SU-DHL-6 (cell line): ENCODE measurements at regions not wholly inside any gene's neighbourhood (a gene's known extent, or its start where the extent isn't known, plus 50 kb on each side); places are given as distances from the start of the nearest gene placed in this dataset.

Experiments
- H2AFZ ChIP-seq: fragments of 200-600 bp; sonication (generic); 2 replicates; pipeline ENCODE4 v1.6.1; 2014; ENCODE audit warnings: low read depth, mild to moderate bottlenecking, moderate library complexity, mixed read lengths, antibody characterized with exemption, low read length; ENCODE audit not compliant: severe bottlenecking
- H3F3A ChIP-seq: fragments of 200-600 bp; shearing (Covaris generic); 2 replicates; pipeline ENCODE4 v1.6.0; 2016; ENCODE audit warnings: antibody characterized with exemption, mild to moderate bottlenecking; ENCODE audit not compliant: insufficient read depth
- H3K27ac ChIP-seq: fragments of 200-600 bp; sonication (generic); 2 replicates; pipeline ENCODE4 v1.5.1; 2016; ENCODE audit warnings: low read depth, mild to moderate bottlenecking, low read length, moderate library complexity, mixed read lengths
- H3K27me3 ChIP-seq: fragments of 200-600 bp; sonication (generic), shearing (Covaris generic); 2 replicates; pipeline ENCODE4 v1.6.0; 2014; ENCODE audit warnings: mild to moderate bottlenecking, low read length
- H3K36me3 ChIP-seq: fragments of 200-600 bp; sonication (generic); 2 replicates; pipeline ENCODE4 v1.6.1; 2014; ENCODE audit warnings: mild to moderate bottlenecking, low read length, mixed read lengths
- H3K4me2 ChIP-seq: fragments of 300-600, 200-600 bp; shearing (Covaris generic), sonication (generic); 2 replicates; pipeline ENCODE4 v1.6.0; 2014; ENCODE audit warnings: low read length, low read depth, mild to moderate bottlenecking; ENCODE audit not compliant: poor library complexity, severe bottlenecking
- H3K4me3 ChIP-seq: fragments of 200-600 bp; sonication (generic); 2 replicates; pipeline ENCODE4 v1.5.1; 2014; ENCODE audit warnings: antibody characterized with exemption, low read length, mild to moderate bottlenecking, mixed read lengths; ENCODE audit not compliant: insufficient read depth, poor library complexity, severe bottlenecking
- H3K79me2 ChIP-seq: fragments of 200-600 bp; sonication (generic); 2 replicates; pipeline ENCODE4 v1.6.1; 2014; ENCODE audit warnings: mild to moderate bottlenecking, low read length, moderate library complexity; ENCODE audit not compliant: insufficient read depth
- H3K9ac ChIP-seq: fragments of 200-600 bp; sonication (generic); 2 replicates; pipeline ENCODE4 v1.7.0; 2014; ENCODE audit warnings: mild to moderate bottlenecking, low read length
- H3K9me2 ChIP-seq: fragments of 200-600 bp; sonication (generic); replicated peaks from 2 replicates; pipeline ENCODE4 v1.6.1; 2014; ENCODE audit warnings: low read length; ENCODE audit not compliant: insufficient read depth
- H3K9me3 ChIP-seq: fragments of 200-600 bp; sonication (generic); 2 replicates; pipeline ENCODE4 v1.6.1; 2014; ENCODE audit warnings: low read length, mixed read lengths; ENCODE audit not compliant: insufficient read depth
- H4K20me1 ChIP-seq: fragments of 200-600 bp; sonication (generic); 2 replicates; pipeline ENCODE4 v1.6.1; 2014; ENCODE audit warnings: low read depth, mild to moderate bottlenecking, antibody characterized with exemption, low read length, moderate library complexity, mixed read lengths
- CTCF ChIP-seq: fragments of 200-600 bp; sonication (generic); IDR thresholded peaks from one replicate; pipeline ENCODE4 v1.5.1; 2017; ENCODE audit warnings: antibody characterized with exemption, mild to moderate bottlenecking, low read length, moderate library complexity; ENCODE audit not compliant: insufficient read depth, poor library complexity, severe bottlenecking
- EZH2phosphoT487 ChIP-seq: fragments of 200-600 bp; sonication (generic), shearing (Covaris generic); conservative IDR thresholded peaks from 2 replicates; pipeline ENCODE4 v1.6.1; 2018; ENCODE audit warnings: mild to moderate bottlenecking, antibody characterized with exemption, low read length, moderate library complexity, mixed read lengths

- no peaks in the 10 kb centered on the region for H3K79me2 ChIP-seq
- H4K20me1 ChIP-seq: no peaks in the 10 kb centered on the region
- no peaks in the 10 kb centered on the region for H3K9me2 ChIP-seq
- no peaks in the 10 kb centered on the region for H3F3A ChIP-seq
- H3K4me3 ChIP-seq: no peak overlapping the region
- H2AFZ ChIP-seq: no peak overlapping the region
- H3K27ac ChIP-seq: no peak overlapping the region
- H3K27me3 ChIP-seq: no peaks in the 10 kb centered on the region
- H3K9ac ChIP-seq: no peak overlapping the region
- TF ChIP-seq CTCF (no peak), EZH2phosphoT487 (no peak)
- H3K9me3 ChIP-seq: no peaks in the 10 kb centered on the region
- H3K4me2 ChIP-seq: no peak overlapping the region
- no peaks in the 10 kb centered on the region for H3K36me3 ChIP-seq
Observed at GRCh38 chr12:86669010-86669409, 412.8 kb upstream of the MGAT4C start.

DNA sequence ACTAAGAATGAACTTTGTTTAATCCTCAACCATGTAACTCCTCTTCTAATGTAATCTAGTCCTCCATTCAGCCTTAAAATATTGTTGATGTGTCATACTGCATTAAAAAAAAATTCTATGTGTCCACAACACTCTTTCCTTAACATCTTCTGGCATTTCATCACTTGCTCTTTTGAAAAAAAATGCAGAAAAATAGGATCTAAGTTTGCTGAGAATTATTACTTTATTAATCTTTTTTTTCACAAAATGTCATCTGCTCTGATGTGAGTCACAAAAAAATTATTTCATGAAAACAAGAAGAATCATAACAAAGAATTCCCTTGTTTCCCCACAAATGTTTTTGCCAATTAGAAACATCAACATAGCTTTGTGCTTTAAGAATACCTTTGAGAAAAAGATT lies 410.1 kb upstream of the MGAT4C start:
- Histone ChIP-seq H3K79me2 (no peaks in the 10 kb centered on the region), H3K27ac (no peak overlapping the region), H4K20me1 (no peaks in the 10 kb centered on the region), H3K4me3 (no peak overlapping the region), H2AFZ (no peak overlapping the region), H3K4me2 (no peak overlapping the region), H3K9me3 (no peaks in the 10 kb centered on the region), H3K9ac (no peak overlapping the region), H3F3A (no peaks in the 10 kb centered on the region), H3K27me3 (no peaks in the 10 kb centered on the region), H3K36me3 (no peaks in the 10 kb centered on the region), H3K9me2 (no peaks in the 10 kb centered on the region)
- TF ChIP-seq CTCF (no peak), EZH2phosphoT487 (no peak)

- Histone ChIP-seq H3K27me3 (no peaks in the 10 kb centered on the region), H3F3A (no peaks in the 10 kb centered on the region), H3K4me3 (no peak overlapping the region), H4K20me1 (no peaks in the 10 kb centered on the region), H3K9me3 (no peaks in the 10 kb centered on the region), H3K79me2 (no peaks in the 10 kb centered on the region), H3K4me2 (no peak overlapping the region), H3K9ac (no peak overlapping the region), H3K36me3 (no peaks in the 10 kb centered on the region), H3K9me2 (no peaks in the 10 kb centered on the region), H2AFZ (no peak overlapping the region), H3K27ac (no peak overlapping the region)
- no peak for TF ChIP-seq CTCF
- no peak for TF ChIP-seq EZH2phosphoT487
Observed at GRCh38 chr12:86663716-86664115, 407.5 kb upstream of the MGAT4C start.

GRCh38 chr12:86663173-86663572 lies 407.0 kb upstream of the MGAT4C start:
- Histone ChIP-seq H3K4me2 (no peak overlapping the region), H3K27ac (no peak overlapping the region), H3K9me3 (no peaks in the 10 kb centered on the region), H4K20me1 (no peaks in the 10 kb centered on the region), H3K9ac (no peak overlapping the region), H3K79me2 (no peaks in the 10 kb centered on the region), H2AFZ (no peak overlapping the region), H3K4me3 (no peak overlapping the region), H3K36me3 (no peaks in the 10 kb centered on the region), H3K9me2 (no peaks in the 10 kb centered on the region), H3K27me3 (no peaks in the 10 kb centered on the region), H3F3A (no peaks in the 10 kb centered on the region)
- TF ChIP-seq CTCF (no peak), EZH2phosphoT487 (no peak)
